Ovary (tissue), 3 donors: ENCODE measurements at regions not wholly inside any gene's neighbourhood (a gene's known extent, or its start where the extent isn't known, plus 50 kb on each side); places are given as distances from the start of the nearest gene placed in this dataset.

Experiments used
- EP300 ChIP-seq: sonication (generic); formaldehyde crosslinking; IDR thresholded peaks from one replicate; pipeline ENCODE4 v1.6.1; 2017; ENCODE audit warnings: antibody characterized with exemption
- POLR2A ChIP-seq: fragments of 450-650 bp; IDR thresholded peaks from one replicate; pipeline ENCODE4 v1.6.1; 2017; ENCODE audit warnings: antibody characterized with exemption, mild to moderate bottlenecking, moderate library complexity
- TF ChIP-seq, protein P1 (sequence below), 3 donors: fragments of 450-650 bp in 2 of 3; fragments of 200-600 bp in 1 of 3; IDR thresholded peaks; one replicate each; pipeline versions ENCODE4 v1.5.1 to v1.8.0; 2016 to 2022; ENCODE audit warnings: antibody characterized with exemption in 3 of 3, mild to moderate bottlenecking in 1 of 3
- donor health status: DM: no; HTN: no; CAD: no.

DNA sequence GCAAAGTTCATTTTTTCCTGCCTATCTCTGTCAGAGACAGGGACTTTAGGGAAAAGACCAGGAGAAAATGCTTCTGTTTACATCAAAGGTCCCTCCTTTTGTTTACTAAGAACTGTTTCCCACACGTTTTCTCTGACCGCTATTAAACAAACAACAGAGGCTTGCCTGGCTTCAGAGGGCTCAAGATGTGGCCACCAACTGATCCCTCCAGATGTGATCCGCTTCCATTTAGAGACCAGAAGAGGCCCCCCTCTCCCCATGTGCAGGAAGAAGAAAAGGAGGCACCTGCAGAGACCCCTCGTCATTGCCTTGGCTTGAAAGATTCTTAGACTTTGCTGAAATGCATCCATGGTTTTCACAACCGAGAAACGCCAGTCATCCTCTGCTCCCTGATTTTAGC lies 217.9 kb upstream of the PWP1 start:
- TF ChIP-seq POLR2A, result no peak
- TF ChIP-seq, protein P1, sequence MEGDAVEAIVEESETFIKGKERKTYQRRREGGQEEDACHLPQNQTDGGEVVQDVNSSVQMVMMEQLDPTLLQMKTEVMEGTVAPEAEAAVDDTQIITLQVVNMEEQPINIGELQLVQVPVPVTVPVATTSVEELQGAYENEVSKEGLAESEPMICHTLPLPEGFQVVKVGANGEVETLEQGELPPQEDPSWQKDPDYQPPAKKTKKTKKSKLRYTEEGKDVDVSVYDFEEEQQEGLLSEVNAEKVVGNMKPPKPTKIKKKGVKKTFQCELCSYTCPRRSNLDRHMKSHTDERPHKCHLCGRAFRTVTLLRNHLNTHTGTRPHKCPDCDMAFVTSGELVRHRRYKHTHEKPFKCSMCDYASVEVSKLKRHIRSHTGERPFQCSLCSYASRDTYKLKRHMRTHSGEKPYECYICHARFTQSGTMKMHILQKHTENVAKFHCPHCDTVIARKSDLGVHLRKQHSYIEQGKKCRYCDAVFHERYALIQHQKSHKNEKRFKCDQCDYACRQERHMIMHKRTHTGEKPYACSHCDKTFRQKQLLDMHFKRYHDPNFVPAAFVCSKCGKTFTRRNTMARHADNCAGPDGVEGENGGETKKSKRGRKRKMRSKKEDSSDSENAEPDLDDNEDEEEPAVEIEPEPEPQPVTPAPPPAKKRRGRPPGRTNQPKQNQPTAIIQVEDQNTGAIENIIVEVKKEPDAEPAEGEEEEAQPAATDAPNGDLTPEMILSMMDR (IDR thresholded peaks at IDR 0.05), result no peak
- TF ChIP-seq EP300, result no peak
